G401 (cell line): ENCODE measurements at regions not wholly inside any gene's neighbourhood (a gene's known extent, or its start where the extent isn't known, plus 50 kb on each side); places are given as distances from the start of the nearest gene placed in this dataset.
"Not testable (repeated sequence)": the region's sequence is repeated elsewhere in the genome, so short reads cannot be mapped to it uniquely, and the experiment has no call there.

Experiments used
- DNase-seq: peaks from one replicate; pipeline ENCODE4 v3.0.0-alpha.2; 2015; ENCODE audit warnings: low spot score
- in situ Hi-C: cut with HindIII; loops from 2 replicates; pipeline ENCODE4 v1.10.0; 2016; ENCODE audit warnings: low sequenced_read_pairs, mixed read lengths

DNA sequence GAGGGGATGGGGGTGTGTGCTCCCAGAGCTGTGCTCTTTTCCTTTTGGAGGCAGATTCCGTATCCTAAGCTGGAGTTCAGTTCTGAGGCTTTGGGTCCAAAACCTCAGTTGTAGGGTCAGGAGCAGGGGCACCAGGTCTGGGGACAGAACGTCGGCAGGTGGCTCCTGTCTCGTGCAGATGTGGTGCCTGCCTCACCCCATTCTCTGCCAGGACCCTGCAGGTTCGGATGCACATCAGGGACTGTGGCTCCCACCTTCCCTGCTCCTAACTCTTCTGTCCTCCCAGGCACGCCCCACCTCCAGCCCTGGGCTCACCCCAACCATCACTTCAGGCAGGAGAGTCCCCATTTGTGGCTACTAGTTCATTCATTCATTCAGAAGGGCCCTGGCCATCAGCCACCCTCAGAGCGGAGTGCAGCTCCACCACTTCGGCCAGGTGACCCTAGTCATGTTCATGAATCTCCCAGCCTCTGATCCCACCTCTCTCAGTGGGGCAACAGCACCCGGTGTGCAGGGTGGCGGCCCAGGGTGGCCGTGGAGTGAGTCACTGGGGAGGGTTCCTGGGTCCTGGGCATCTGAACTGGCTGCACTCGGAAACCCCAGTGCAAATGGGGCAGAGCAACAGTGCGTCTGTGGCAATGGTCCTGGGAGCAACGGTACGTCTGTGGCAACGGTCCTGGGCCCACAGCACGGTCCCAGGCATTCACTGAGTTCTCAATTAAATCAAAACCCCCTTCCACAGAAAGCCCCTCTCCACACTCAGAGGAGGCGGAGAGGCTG lies 100.8 kb upstream of the FAM20C start:
- in situ Hi-C loops: no loop called here
- no peak for DNase-seq

DNA sequence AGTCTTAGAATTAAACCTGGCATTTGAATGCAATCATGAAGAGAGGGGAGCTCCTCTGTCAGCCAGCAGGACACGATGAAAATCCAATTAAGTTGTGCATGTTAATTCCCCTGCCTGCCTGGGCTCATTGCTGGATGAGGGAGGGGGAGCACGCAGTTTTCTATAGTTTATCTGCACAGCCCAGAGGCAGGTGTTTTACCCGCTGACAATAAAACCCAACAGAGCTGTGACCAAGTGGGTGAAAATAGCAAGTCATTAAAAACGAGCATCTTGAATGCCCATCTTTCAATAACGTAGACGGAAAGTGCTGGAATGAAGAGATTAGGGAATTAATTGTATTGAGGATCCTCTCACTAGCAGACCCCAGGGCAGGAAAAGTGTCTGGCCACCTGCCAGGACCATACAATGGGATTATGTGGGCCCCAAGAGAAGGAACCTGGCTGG lies 100.1 kb upstream of the FAM20C start:
- in situ Hi-C loops: no loop called here
- no peak for DNase-seq

DNA sequence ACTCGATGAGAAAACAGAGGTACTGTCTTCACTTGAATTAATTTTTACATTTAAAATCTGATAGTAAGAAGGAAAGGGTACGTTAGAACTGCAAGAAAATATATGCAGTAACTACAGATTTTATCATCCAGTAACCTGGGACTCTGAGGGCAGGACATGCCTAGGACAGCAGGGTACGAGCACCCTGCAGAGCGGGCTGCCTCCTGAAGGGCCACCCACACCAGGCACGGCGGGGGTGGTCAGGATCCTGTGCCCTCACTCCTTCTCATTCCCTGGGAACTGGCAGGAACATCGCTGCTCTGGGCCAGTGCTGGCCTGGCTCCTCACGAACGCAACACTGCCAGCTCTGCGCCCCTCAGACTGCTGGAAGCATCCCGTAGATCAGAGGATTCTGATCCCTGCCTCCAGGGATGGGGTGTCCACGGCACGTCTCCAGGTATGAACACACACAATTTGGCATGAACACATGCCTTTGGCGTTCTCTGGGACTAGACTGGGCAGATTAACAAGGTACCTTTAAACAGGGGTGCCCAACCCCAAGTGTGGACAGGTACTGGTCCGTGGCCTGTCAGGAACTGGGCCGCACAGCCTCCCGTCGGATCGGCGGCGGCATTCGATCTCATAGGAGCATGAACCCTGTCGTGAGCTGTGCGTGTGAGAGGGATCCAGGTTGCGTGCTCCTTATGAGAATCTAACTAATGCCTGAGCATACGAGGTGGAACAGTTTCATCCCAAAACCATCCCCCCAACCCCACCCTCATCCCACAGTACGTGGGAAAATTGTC lies 99.3 kb upstream of the FAM20C start:
- DNase-seq: no peak
- in situ Hi-C loops: no loop called here

DNA sequence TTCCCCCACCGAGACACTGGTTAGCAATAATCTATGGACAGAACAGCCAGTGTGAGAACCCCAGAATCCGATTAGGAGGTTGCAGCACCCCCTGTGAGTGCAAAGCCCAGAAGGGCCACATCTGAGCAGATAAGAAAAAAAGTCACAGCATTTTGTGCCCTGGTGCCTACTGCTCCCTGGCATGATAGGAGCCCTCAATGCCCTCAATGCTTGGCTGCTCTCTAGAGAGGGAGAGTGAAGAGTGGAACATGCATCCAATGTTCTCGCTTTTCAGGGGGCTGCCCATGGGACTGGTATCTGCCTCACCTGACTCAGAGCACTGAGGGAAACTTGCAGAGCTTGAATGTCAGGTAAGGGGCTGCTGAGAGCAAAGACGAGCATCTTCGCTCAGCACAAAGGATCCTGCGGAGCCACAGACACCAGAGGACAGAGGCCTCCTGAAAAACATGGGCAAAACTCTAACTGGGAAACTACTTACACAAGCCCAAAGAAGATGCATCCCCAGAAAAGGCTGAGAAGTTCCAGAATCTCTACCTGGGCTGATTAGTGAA lies 98.0 kb upstream of the FAM20C start:
- DNase-seq: no peak
- in situ Hi-C loops: no loop called here

DNA sequence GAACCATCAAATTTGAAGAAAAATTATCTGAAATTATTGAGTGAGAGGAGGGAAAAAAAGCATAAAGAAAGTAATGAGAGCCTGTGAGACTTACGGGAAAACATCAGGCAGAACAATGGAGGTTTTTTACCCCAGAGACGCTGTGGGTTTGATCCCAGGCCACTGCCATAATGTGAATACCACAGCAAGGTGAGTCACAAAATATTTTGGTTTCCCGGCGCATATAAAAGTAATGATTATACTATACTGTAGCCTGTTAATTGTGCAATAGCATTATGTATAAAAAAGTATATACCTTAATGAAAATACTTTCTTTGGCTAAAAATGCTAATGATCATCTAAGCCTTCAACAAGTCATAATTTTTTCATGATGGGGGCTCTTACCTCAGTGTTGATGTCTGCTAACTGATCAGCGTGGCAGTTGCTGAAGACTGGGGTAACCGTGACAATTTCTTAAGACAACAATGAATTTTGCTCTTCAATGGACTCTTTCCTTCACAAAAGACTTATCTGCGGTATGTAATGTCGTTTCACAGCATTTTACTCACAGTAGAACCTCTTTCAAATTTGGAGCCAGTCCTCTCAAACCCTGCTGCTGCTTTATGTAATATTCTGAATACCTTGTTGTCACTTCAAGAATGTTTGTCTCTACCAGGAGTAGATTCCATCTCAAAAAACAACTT lies 97.0 kb upstream of the FAM20C start:
- in situ Hi-C loops: no loop called here
- no peak for DNase-seq

DNA sequence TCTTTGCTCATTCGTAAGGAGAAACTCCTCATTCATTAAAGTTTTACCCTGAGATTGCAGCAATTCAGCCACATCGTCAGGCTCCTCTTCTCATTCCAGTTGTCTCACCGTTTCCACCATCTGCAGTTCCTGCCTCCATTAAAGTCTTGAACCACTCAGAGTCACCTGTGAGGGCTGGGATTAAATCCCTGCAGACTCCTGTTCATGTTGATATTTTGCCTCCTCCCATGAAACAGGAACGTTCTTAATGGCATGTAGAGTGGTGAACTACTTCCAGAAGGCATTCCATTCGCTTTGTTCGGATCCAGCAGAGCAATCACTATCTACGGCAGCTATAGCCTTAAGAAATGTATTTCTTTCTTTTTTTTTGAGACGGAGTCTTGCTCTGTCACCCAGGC lies 96.5 kb upstream of the FAM20C start:
- DNase-seq: no peak
- in situ Hi-C loops: no loop called here

DNA sequence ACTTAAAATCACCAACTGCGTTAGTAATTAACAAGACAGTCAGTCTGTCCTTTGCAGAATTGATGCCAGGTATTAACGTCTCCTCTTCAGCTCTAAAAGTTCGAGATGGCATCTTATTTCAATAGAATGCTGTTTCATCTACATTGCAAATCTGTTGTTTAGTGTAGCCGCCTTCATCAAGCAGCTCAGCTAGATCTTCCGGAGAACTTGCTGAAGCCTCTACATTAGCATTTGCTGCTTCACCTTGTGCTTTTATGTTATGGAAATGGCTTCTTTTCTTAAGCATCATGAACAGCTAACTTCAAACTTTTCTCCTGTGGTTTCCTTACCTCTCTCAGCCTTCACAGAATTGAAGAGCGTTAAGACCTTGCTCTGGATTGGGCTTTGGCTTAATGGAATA lies 95.5 kb upstream of the FAM20C start:
- in situ Hi-C loops: no loop called here
- no peak for DNase-seq

DNA sequence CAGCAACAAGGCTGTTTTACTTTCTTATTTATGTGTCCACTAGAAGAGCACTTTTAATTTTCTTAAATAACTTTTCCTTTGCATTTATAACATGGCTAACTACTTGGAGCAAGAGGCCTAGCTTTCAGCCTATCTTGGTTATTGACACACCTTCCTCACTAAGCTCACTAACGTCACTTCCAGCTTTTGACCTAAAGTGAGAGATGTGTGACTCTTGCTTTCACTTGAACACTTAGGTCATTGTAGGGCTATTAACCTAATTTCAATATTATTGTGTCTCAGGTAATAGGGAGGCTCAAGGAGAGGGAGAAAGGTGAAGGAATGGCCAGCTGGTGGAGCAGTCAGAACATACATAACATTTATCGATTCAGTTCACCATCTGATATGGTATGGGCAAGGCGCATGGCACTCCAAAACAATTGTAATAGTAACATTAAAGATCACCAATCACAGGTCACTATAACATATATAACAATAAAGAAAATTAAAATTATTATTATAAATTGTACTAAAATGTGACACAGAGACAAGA lies 95.0 kb upstream of the FAM20C start:
- in situ Hi-C loops: no loop called here
- DNase-seq: no peak

DNA sequence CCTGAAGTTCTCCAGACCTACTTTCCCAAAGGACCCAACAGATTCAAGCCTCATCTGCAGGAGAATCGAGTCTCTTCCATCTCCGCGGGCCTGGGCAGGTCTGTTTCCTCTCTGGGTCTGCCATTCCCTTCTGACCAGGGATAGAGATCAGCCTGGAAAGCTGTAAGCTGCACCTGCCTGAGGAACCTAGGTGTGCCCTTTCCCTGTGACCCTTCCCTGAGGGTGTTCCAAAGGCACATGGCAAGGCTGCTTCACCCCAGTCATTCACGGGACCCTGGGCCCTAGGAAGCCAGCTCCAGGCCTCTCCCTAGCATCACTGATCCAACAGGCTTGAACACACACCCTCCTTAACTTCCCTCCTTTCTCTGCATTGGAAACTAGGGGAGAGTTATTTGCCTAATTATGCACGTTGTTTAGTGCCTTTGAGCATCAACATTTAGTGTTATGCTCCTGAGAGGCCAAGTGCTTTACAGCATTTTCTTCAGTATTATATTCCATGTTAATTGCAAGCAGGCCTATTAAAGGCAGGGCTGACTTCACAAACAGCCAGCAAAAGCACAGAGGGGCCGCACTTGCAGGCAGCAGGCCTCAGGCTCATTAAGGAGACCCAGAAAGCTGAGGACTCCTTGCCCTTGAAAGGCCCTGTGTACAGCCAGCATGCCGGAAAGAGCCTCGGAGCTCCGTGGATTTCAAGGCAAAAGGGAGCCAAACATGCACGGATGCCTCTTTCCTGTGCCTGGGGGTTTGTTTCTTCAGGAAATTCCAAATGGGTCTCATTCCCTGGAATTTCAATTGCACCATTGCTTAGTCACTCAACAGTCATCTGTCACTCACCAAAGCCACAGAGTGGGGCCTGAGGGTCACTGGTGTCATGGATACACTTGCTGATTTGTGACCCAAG lies 91.0 kb upstream of the FAM20C start:
- no peak for DNase-seq
- in situ Hi-C loops: no loop called here

DNA sequence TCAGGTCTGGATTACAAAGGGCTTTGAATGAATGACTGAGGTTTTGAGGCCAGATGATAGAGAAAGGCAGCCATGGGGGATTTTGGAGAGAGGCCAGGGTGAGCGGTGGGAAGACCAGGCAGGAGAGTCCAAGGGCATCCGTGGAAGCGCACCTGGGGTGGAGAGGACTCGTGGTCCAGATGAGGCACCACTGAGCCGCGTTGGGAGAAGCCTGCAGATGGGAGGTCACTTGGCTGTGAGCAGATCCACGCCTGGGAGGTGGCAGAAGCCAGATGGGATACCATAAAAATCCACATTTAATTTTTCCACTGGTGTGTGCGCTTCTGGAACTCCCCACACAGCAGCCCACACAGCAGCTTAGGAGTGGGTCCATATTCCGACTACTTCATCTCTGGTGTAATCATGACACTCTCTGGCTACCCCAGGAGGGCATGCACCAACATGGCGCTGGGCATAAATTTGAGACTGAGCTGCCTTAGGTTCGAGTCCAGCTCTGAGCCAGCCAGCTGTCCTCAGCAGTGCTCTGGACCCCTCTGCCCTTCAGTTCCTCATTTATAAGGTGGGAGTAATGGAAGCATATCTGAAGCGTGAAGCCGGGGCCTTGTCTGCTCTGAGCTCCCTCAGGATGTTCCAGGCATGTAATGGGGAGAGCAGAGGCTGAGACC lies 90.2 kb upstream of the FAM20C start:
- DNase-seq: no peak
- in situ Hi-C loops: no loop called here

DNA sequence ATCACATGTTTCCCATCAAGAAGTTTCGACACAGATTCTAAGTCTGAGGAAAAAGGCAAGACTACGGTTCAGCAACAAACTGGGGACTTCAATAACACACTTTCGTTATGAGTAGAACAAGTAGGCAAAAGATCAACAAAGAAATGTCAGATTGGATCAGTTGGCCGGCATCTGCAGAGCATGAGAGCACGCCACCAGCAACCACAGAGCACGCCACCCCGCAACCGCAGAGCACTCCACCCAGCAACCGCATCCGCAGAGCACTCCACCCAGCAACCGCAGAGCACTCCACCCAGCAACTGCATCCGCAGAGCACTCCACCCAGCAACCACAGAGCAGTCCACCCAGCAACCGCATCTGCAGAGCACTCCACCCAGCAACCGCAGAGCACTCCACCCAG lies 89.7 kb upstream of the FAM20C start:
- in situ Hi-C loops: no loop called here
- DNase-seq: no peak

DNA sequence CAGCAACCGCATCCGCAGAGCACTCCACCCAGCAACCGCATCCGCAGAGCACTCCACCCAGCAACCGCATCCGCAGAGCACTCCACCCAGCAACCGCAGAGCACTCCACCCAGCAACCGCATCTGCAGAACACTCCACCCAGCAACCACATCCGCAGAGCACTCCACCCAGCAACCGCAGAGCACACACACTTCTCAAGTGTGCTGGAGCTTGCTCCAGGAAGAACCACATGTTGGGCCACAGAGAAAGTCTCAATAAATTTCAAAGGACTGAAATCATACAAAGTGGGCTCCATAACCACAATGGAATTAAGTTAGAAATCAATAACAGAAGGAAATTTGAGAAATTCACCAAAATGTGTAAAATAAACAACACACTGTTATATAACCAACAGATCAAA lies 88.4 kb upstream of the FAM20C start:
- in situ Hi-C loops, DNase-seq: not testable (repeated sequence)

DNA sequence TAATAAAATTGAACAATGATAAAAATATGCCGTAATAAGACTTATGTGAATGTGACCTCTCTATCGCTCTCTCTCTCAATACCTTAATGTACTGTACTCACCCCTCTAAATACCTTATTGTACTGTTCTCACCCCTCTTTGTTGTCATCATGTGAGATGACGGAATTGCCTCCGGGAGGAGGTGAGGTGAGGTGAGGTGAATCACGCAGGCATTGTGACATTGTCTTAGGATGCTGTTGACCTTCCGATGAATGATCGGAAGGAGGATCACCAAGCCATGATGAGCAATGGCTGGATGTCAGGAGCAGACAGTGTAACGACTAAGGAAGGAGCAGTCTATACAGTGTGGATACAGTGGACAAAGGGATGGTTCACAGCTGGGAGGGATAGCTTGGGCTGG lies 87.4 kb upstream of the FAM20C start:
- no peak for DNase-seq
- in situ Hi-C loops: no loop called here

DNA sequence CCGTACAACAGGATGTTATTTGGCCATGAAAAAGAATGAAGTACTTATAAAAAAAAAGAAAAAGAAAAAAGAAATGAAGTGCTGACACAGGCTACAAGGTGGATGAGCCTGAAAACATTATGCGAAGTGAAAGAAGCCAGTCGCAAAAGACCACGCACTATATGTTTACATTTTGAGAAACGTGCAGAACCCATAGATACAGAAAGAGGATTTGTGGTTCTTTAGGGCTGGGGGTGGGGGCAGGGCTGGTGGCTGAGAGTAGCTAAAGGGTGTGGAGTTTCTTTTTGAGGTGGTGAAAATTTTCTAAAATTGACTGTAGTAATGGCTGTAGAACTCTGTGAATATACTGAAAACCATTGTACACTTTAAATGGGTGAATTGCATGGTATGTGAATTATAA lies 86.0 kb upstream of the FAM20C start:
- in situ Hi-C loops: no loop called here

DNA sequence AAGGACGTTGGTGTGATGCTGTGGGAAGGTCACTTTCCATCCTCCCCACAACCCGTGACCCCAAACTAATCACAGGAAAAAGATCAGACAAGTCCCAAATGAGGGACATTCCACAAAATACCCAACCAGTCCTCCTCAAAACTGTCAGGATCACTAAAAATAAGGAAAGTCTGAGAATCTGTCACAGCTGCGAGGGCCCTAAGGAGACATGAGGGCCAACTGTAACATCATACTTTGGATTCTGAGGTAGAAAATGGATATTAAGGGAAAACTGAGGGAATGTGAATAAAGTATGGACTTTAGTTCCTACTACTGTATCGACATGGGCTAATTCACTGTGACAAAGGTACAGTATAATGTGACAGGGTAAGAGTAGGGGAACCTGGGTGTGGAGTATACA lies 85.1 kb upstream of the FAM20C start:
- DNase-seq: no peak
- in situ Hi-C loops: no loop called here

More for the DNA sequence above, 86.0 kb upstream of the FAM20C start:
- no peak for DNase-seq

DNA sequence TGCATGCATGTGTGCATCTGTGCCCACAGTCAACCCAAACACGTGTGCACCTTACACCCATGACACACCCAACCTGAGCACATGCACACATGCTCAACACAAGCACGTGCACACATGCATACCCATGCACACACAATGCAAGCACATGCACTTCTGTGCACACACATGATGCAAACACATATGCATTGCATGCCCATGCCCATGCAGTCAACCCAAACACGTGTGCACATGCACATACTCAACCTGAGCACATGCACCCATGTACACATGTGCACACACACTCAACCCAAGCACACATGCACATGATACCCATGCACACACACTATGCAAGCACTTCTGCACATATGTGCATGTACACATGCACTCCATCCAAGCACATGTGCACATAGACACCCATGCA lies 84.5 kb upstream of the FAM20C start:
- no peak for DNase-seq
- in situ Hi-C loops: no loop called here

DNA sequence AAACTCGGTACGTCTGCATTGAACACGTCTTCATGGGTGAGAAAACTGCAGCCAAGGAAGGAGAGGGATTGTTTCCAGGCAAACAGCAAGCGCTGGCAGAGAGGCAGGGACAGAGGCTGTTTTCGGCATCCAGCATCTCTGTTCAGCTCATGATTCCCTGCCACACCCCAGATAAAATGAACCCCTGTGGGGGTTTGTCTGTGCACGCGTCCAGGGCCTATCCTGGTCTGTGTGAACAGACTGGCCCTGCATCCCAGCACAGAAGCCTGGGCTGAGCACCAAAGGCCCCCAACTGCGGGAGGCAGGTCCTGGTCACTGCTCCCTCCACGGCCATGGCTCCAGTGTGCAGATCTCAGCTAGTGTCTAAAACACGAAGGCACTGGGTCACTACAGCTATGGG lies 83.3 kb upstream of the FAM20C start:
- in situ Hi-C loops: no loop called here
- DNase-seq: peak; percentile 71

DNA sequence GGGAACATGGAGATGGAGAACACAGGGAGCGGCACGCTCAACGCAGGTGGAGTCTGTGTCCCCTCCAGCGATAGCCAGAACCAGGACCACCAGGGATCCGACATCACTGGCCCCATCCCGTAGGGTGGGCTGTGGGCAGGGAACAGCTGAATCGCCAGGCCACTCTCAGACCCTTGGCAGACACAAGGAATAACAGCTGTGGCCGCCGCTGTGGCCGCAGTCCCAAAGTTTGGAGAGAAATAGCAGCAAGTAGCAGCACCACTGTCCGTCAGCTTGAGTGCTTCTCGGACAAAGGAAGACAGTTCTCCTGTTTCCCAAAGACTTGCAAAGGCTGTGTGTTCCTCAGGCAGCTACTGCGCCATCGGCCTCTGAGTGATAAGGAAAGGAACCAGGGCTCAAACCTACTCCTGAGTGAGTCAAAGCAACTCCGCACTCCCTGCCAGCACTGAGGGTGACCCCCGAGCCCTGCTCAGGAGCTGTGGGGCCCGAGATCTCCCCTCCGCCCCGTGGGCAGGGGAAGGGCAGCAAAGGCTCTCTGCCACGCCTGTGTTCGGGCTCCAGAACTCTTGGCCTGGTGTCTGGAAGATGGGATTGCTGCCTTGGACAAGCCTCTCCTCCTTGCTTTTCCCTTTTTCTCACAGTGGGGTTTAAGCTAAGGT lies 82.3 kb upstream of the FAM20C start:
- in situ Hi-C loops: no loop called here
- no peak for DNase-seq
